Activated naive CD4-positive, alpha-beta T cell treated with anti-CD3 and anti-CD28 coated beads for 36 hours (primary cell): ENCODE measurements at regions not wholly inside any gene's neighbourhood (a gene's known extent, or its start where the extent isn't known, plus 50 kb on each side); places are given as distances from the start of the nearest gene placed in this dataset.

Source experiments
- CTCF ChIA-PET: fragments of 350-600 bp; sonication (Branson Sonifier 250); formaldehyde crosslinking; loops from one replicate; lab custom pipeline; 2021; ENCODE audit warnings: antibody characterized with exemption; lab: Charles Lee
- DNase-seq: peaks from one replicate; pipeline ENCODE4 v3.0.0-alpha.2; 2020
- H3K27ac Mint-ChIP-seq: one replicate; pipeline ENCODE4 v1.8.0; 2021; ENCODE audit warnings: mild to moderate bottlenecking, mixed read lengths
- H3K27me3 Mint-ChIP-seq: one replicate; pipeline ENCODE4 v1.8.0; 2021; ENCODE audit warnings: low read depth, mixed read lengths
- H3K36me3 Mint-ChIP-seq: one replicate; pipeline ENCODE4 v1.8.0; 2021; ENCODE audit warnings: low read depth, mixed read lengths
- H3K4me1 Mint-ChIP-seq: one replicate; pipeline ENCODE4 v1.8.0; 2021; ENCODE audit warnings: low read depth, mixed read lengths
- H3K4me3 Mint-ChIP-seq: one replicate; pipeline ENCODE4 v1.8.0; 2021; ENCODE audit warnings: mild to moderate bottlenecking, moderate library complexity, mixed read lengths
- H3K9me3 Mint-ChIP-seq: one replicate; pipeline ENCODE4 v1.8.0; 2021; ENCODE audit warnings: mixed read lengths
- intact Hi-C: fragments of 100-400 bp; cut with micrococcal nuclease; formaldehyde crosslinking; loops from one replicate; pipeline ENCODE4 v1.15.1; 2023

- H3K27me3 Mint-ChIP-seq = no peaks in the 10 kb centered on the region
- H3K9me3 Mint-ChIP-seq = no peaks in the 10 kb centered on the region
- no peak overlapping the region for H3K4me3 Mint-ChIP-seq
- H3K27ac Mint-ChIP-seq = no peak overlapping the region
- CTCF ChIA-PET = no interaction called here
- DNase-seq = no peak
- no peaks in the 10 kb centered on the region for H3K4me1 Mint-ChIP-seq
- no peaks in the 10 kb centered on the region for H3K36me3 Mint-ChIP-seq
- intact Hi-C loops = no loop called here
Measured at GRCh38 chr1:8267307-8267706, 50.6 kb upstream of the SLC45A1 start.

DNA sequence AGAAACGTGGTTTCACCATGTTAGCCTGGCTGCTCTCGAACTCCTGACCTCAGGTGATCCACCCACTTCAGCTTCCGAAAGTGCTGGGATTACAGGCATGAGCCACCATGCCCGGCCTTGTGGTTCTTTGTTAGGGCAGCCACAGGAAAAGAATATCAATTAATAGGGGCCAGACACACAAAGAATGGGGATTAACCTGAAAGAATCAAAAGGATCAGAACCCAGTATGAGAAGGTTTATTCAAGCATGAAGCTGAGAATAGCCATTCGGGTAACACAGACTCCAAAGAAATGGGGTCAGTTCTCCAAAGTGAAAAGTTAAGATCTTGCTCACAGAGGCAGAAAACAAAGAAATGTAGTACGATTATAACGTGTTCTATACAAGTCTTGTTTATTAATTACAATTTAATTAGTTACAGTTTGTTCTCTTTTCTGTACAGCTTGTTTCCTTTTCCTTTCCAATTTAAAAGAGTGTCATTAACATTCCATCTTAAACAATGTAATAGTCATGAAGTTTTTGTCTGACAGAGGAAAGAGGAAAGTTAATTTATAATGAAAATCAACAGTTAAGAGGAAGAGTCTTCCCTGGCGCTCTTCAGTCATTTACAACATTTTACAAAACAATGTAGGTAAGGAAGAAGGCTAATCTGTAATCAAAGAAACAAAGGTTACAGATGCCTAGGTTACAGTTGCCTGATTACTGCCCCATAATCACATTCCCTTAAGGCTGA is 51.3 kb upstream of the SLC45A1 start:
- Mint-ChIP-seq H3K36me3 (no peaks in the 10 kb centered on the region), H3K4me1 (no peaks in the 10 kb centered on the region), H3K4me3 (no peak overlapping the region), H3K27ac (no peak overlapping the region), H3K9me3 (no peaks in the 10 kb centered on the region), H3K27me3 (no peaks in the 10 kb centered on the region)
- CTCF ChIA-PET = no interaction called here
- intact Hi-C loops = no loop called here
- no peak for DNase-seq

DNA sequence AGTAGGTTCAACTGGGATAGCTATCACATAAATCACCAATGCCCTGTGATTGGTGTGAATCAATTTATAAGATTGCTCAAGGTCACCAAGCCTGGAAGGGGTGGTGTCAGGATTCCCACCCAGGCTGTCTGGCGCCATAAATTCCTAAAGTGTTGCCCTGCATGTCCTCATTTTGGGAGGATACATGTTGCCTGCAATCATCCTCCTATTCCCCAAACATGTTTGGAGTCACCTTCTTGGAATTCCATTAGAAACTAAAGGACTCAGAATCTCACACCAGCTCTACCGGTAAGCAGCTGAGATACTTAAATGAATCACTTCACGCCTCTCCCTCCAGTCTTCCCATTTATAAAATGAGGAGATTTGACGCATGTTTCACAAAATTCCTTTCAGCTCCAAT is 54.1 kb upstream of the SLC45A1 start:
- no peak overlapping the region for H3K4me3 Mint-ChIP-seq

DNA sequence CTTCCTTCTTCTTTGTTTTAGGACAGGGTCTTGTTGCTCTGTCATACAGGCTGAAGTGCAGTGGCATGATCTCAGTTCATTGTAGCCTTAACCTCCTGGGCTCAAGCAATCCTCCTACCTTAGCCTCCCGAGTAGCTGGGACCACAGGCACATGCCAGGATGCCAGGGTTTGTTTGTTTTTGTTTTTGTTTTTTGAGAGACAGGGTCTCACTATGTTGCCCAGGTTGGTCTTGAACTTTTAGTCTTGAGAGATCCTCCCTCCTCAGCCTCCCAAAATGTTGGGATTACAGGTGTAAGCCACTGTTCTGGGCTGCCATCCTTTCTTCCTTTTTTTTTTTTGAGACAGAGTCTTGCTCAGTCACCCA is 56.5 kb upstream of the SLC45A1 start:
- Mint-ChIP-seq H3K27me3 (no peaks in the 10 kb centered on the region), H3K36me3 (no peaks in the 10 kb centered on the region), H3K4me3 (no peak overlapping the region), H3K27ac (no peak overlapping the region), H3K9me3 (no peaks in the 10 kb centered on the region), H3K4me1 (no peaks in the 10 kb centered on the region)
- DNase-seq = no peak
- CTCF ChIA-PET = no interaction called here
- intact Hi-C loops = no loop called here

More for the DNA sequence above, 54.1 kb upstream of the SLC45A1 start:
- no peak overlapping the region for H3K27ac Mint-ChIP-seq
- intact Hi-C loops = no loop called here
- no peaks in the 10 kb centered on the region for H3K4me1 Mint-ChIP-seq
- H3K36me3 Mint-ChIP-seq = no peaks in the 10 kb centered on the region
- no peaks in the 10 kb centered on the region for H3K9me3 Mint-ChIP-seq
- CTCF ChIA-PET = no interaction called here
- no peak for DNase-seq
- no peaks in the 10 kb centered on the region for H3K27me3 Mint-ChIP-seq

GRCh38 chr1:8259498-8260290 is 58.2 kb upstream of the SLC45A1 start:
- H3K4me3 Mint-ChIP-seq = no peak overlapping the region
- DNase-seq = no peak
- intact Hi-C loops = no loop called here

GRCh38 chr1:8257621-8258020 is 60.3 kb upstream of the SLC45A1 start:
- Mint-ChIP-seq H3K4me1 (peaks cover 3% of the 10 kb centered on the region), H3K4me3 (no peak overlapping the region), H3K36me3 (no peaks in the 10 kb centered on the region), H3K27ac (no peak overlapping the region), H3K9me3 (no peaks in the 10 kb centered on the region), H3K27me3 (no peaks in the 10 kb centered on the region)
- intact Hi-C loops = no loop called here
- CTCF ChIA-PET = interaction anchor here (0.6 to 0.7 kb wide), 2 partner anchors 9 to 588 kb away, joined by 3 to 4 read pairs; no protein-coding TSS in a partner anchor
- DNase-seq = no peak

More at GRCh38 chr1:8259498-8260290, 58.2 kb upstream of the SLC45A1 start:
- H3K36me3 Mint-ChIP-seq = no peaks in the 10 kb centered on the region
- no peaks in the 10 kb centered on the region for H3K9me3 Mint-ChIP-seq
- H3K4me1 Mint-ChIP-seq = no peaks in the 10 kb centered on the region
- CTCF ChIA-PET = no interaction called here
- H3K27ac Mint-ChIP-seq = no peak overlapping the region
- no peaks in the 10 kb centered on the region for H3K27me3 Mint-ChIP-seq

DNA sequence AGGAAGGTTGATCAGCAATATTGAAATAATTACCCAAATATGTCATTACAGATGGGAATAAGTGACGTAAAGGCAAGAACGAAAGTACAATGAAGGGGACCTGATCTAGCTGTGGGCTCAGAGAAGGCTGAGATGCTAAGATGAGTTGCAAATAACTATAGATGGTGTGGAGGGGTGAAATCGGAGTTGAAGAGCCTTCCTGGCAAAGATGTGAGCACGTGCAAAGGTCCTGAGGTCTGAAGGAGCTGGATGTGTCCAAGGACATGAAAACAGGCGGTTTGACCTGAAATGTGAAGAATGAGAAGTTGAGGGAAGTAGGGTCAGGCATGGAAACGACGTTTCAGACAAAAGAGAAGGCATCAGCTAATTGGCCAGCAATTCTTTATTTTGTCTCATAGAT is 61.6 kb upstream of the SLC45A1 start:
- Mint-ChIP-seq H3K9me3 (no peaks in the 10 kb centered on the region), H3K4me3 (no peak overlapping the region), H3K27ac (no peak overlapping the region), H3K27me3 (no peaks in the 10 kb centered on the region), H3K4me1 (peaks cover 4% of the 10 kb centered on the region), H3K36me3 (no peaks in the 10 kb centered on the region)
- CTCF ChIA-PET = no interaction called here
- no peak for DNase-seq
- intact Hi-C loops = no loop called here

- H3K9me3 Mint-ChIP-seq = no peaks in the 10 kb centered on the region
- no peak overlapping the region for H3K27ac Mint-ChIP-seq
- peaks cover 4% of the 10 kb centered on the region for H3K4me1 Mint-ChIP-seq
- no peaks in the 10 kb centered on the region for H3K27me3 Mint-ChIP-seq
- H3K4me3 Mint-ChIP-seq = no peak overlapping the region
- no peaks in the 10 kb centered on the region for H3K36me3 Mint-ChIP-seq
- intact Hi-C loops = no loop called here
- no peak for DNase-seq
- CTCF ChIA-PET = no interaction called here
Measured at GRCh38 chr1:8255712-8256111, 62.2 kb upstream of the SLC45A1 start.

DNA sequence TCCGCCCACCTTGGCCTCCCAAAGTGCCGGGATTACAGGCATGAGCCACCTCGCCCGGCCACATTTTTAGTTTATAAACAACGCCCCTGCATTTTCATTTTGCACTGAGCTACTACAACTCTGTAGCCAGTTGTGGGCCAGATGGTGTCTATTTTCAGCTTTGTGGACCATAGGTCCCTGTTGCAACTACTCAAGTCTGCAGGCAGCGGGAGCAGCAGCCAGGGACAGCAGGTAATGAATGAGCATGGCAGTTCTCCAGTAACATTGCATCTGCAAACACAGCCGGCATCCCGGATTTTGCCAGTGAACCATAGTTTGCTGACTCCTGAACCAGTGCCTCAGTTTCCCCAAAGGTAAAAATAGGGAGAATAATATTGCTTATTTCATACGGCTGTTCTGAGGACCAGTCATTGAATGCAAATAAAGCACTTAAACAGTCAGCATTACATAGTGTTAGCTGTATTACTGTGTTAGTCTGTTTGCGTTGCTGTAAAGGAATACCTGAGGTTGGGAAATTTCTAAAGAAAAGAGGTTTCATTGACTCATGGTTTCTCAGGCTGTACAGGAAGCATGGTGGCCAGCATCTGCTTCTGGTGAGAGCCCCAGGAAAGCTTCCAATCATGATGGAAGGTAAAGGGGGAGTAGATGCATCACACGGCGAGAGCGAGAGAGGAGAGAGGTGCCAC is 65.5 kb upstream of the SLC45A1 start:
- H3K4me1 Mint-ChIP-seq = peaks cover 9% of the 10 kb centered on the region
- no peak overlapping the region for H3K4me3 Mint-ChIP-seq
- H3K27me3 Mint-ChIP-seq = no peaks in the 10 kb centered on the region
- DNase-seq = no peak
- intact Hi-C loops = no loop called here
- no peak overlapping the region for H3K27ac Mint-ChIP-seq
- no peaks in the 10 kb centered on the region for H3K36me3 Mint-ChIP-seq
- CTCF ChIA-PET = interaction anchor here (0.6 kb wide), 1 partner anchor 87 kb away, joined by 3 read pairs; no protein-coding TSS in a partner anchor
- no peaks in the 10 kb centered on the region for H3K9me3 Mint-ChIP-seq

DNA sequence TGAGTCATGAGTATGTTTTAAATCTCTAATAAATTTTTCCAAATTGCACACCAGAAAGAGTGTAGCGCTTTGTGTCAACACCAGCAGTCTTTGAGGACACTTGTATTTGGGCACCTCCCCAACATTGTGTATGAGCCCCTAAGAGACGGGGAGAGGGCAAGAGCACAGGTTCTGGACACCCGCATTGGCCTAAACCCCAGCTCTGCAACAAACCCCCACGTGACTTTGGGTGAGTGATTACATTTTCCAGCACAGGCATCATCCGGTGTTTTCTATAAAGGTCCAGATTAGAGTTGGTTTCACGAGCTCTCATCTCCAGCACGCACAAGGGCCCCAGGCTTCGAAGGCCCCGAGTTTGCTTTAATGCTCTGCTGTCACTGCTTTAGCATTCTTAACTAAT is 66.3 kb upstream of the SLC45A1 start:
- no peak for DNase-seq
- CTCF ChIA-PET = no interaction called here
- Mint-ChIP-seq H3K27me3 (no peaks in the 10 kb centered on the region), H3K4me1 (peaks cover 9% of the 10 kb centered on the region), H3K36me3 (no peaks in the 10 kb centered on the region), H3K4me3 (no peak overlapping the region), H3K9me3 (no peaks in the 10 kb centered on the region), H3K27ac (no peak overlapping the region)
- intact Hi-C loops = no loop called here

DNA sequence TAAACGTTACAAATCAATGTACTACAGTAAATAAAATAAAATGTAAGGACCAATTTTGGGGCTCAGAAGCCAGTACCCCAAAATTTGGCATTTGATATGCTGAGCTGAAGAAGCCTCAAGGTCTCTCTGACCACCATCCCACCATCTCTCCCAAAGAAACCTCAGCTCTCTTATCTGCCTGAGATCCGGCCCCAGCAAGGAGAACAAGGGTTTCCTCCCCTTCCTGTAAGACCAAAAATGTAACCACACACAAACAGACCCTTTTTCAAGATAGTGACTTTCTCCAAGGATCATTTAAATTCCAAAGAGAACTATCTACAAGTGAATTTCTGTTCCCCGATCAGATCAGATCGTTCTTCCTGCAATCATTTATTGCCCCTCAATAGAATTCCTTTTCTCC is 68.1 kb upstream of the SLC45A1 start:
- Mint-ChIP-seq H3K27ac (no peak overlapping the region), H3K36me3 (no peaks in the 10 kb centered on the region), H3K9me3 (no peaks in the 10 kb centered on the region), H3K27me3 (no peaks in the 10 kb centered on the region), H3K4me1 (peaks cover 9% of the 10 kb centered on the region), H3K4me3 (no peak overlapping the region)
- intact Hi-C loops = no loop called here
- no peak for DNase-seq
- CTCF ChIA-PET = no interaction called here

DNA sequence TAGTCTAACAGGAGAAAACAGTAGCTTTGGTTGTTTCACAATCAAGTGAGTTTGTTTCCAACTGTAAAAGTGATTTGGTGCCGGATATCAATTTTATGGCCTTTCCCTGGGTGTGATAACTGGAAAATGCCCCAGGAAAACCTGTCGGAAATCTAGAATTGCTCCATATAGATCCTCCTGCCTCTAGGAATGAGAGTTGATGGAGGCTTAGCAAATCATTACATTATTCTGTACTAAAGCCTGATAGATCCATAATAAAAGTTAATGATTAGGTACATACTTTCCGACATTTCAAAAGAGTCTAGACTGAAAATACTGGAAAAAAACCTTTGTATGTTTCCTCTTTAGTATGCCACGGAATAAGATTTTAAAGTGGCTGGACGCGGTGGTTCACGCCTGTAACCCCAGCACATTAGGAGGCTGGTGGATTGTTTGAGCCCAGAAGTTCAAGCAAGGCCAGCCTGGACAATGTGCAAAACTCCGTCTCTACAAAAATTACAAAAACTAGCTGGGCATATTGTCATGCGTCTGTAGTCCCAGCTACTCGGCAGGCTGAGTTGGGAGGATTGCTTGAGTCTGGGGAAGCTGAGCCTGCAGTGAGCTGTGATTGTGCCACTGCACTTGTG is 70.0 kb upstream of the SLC45A1 start:
- H3K4me1 Mint-ChIP-seq = peaks cover 9% of the 10 kb centered on the region
- no peaks in the 10 kb centered on the region for H3K27me3 Mint-ChIP-seq
- intact Hi-C loops = no loop called here
- no peaks in the 10 kb centered on the region for H3K36me3 Mint-ChIP-seq
- H3K27ac Mint-ChIP-seq = no peak overlapping the region
- DNase-seq = no peak
- no peaks in the 10 kb centered on the region for H3K9me3 Mint-ChIP-seq
- CTCF ChIA-PET = interaction anchor here (0.6 to 1.5 kb wide), 3 partner anchors 10 to 288 kb away, joined by 3 read pairs; no protein-coding TSS in a partner anchor
- H3K4me3 Mint-ChIP-seq = no peak overlapping the region
